PFSK-1 (cell line): ENCODE measurements at regions not wholly inside any gene's neighbourhood (a gene's known extent, or its start where the extent isn't known, plus 50 kb on each side); places are given as distances from the start of the nearest gene placed in this dataset.

Source experiments
- FOXP2 ChIP-seq: optimal IDR thresholded peaks from 2 replicates; pipeline ENCODE3; 2011; ENCODE audit warnings: borderline replicate concordance, control low read depth, inconsistent platforms; ENCODE audit not compliant: insufficient read depth; ENCODE audit errors: extremely low read length, extremely low read depth
- POLR2AphosphoS5 ChIP-seq: IDR thresholded peaks from 2 replicates; pipeline ENCODE4 v1.6.1; 2012; ENCODE audit warnings: low read depth, mild to moderate bottlenecking, control low read depth, low read length, moderate library complexity
- SIN3A ChIP-seq: IDR thresholded peaks from 2 replicates; pipeline ENCODE4 v1.6.1; 2012; ENCODE audit warnings: mild to moderate bottlenecking, low read length, moderate library complexity, borderline replicate concordance; ENCODE audit not compliant: insufficient read depth
- TAF1 ChIP-seq: IDR thresholded peaks from 2 replicates; pipeline ENCODE4 v1.6.1; 2012; ENCODE audit warnings: low read length, control low read depth, borderline replicate concordance; ENCODE audit not compliant: insufficient read depth
- TF ChIP-seq, protein P1 (sequence below), 2 experiments: IDR thresholded peaks; 2 replicates each; pipeline versions ENCODE4 v1.6.1 to v1.8.0; 2011 to 2012; ENCODE audit warnings: low read depth in 2 of 2, low read length in 2 of 2, control low read depth in 1 of 2, inconsistent platforms in 1 of 2, mild to moderate bottlenecking in 1 of 2, moderate library complexity in 1 of 2; ENCODE audit not compliant: insufficient read depth in 1 of 2

DNA sequence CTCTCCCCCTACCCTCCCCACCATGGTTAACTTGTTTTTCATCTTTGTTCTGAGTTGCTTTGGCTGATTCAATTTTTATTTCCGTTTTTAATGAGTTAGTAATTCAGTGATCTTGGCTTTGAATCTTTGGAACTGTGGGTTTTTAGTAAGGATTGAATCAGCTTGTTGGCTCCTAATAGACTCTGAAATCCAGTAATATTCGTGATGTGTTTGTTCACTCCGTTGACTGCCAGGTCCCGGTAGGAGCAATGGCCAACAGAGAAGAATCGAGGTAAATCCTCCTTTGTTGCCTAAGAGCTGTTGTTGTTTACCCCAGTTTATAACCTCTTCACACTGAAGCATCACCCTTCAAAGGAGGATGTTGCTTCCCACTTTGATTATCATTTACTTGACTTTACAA is 92.7 kb downstream of the PCSK1 start:
- TF ChIP-seq, protein P1, sequence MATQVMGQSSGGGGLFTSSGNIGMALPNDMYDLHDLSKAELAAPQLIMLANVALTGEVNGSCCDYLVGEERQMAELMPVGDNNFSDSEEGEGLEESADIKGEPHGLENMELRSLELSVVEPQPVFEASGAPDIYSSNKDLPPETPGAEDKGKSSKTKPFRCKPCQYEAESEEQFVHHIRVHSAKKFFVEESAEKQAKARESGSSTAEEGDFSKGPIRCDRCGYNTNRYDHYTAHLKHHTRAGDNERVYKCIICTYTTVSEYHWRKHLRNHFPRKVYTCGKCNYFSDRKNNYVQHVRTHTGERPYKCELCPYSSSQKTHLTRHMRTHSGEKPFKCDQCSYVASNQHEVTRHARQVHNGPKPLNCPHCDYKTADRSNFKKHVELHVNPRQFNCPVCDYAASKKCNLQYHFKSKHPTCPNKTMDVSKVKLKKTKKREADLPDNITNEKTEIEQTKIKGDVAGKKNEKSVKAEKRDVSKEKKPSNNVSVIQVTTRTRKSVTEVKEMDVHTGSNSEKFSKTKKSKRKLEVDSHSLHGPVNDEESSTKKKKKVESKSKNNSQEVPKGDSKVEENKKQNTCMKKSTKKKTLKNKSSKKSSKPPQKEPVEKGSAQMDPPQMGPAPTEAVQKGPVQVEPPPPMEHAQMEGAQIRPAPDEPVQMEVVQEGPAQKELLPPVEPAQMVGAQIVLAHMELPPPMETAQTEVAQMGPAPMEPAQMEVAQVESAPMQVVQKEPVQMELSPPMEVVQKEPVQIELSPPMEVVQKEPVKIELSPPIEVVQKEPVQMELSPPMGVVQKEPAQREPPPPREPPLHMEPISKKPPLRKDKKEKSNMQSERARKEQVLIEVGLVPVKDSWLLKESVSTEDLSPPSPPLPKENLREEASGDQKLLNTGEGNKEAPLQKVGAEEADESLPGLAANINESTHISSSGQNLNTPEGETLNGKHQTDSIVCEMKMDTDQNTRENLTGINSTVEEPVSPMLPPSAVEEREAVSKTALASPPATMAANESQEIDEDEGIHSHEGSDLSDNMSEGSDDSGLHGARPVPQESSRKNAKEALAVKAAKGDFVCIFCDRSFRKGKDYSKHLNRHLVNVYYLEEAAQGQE (IDR thresholded peaks at IDR 0.05; ENCODE audit: insufficient read depth in 1 of 2, low read depth in 2 of 2, low read length in 2 of 2) = no peak
- TF ChIP-seq TAF1 (no peak), FOXP2 (no peak), POLR2AphosphoS5 (no peak), SIN3A (no peak)

DNA sequence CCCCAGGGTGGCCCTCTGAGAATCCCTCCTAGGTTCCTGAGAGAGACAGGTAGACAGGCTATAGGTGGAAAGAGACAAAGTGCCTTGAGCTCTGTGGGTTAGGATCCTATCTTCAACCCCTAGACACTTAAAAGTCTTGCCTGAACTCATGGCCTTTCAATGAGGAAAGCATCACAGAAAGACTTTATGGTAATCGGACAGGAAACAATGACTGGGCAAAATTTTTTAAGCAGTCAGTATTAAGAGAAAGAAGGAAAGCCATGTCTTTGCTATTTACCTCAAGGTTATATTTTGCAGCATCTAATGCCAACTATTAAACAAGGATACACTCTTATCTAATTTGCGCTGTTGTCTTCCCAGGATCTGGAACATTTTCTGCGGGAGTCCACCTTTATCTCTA is 93.2 kb downstream of the PCSK1 start:
- TF ChIP-seq, protein P1 (IDR thresholded peaks at IDR 0.05; ENCODE audit: insufficient read depth in 1 of 2, low read depth in 2 of 2, low read length in 2 of 2) = no peak
- TF ChIP-seq TAF1 = no peak
- TF ChIP-seq FOXP2 = no peak
- no peak for TF ChIP-seq POLR2AphosphoS5
- no peak for TF ChIP-seq SIN3A

DNA sequence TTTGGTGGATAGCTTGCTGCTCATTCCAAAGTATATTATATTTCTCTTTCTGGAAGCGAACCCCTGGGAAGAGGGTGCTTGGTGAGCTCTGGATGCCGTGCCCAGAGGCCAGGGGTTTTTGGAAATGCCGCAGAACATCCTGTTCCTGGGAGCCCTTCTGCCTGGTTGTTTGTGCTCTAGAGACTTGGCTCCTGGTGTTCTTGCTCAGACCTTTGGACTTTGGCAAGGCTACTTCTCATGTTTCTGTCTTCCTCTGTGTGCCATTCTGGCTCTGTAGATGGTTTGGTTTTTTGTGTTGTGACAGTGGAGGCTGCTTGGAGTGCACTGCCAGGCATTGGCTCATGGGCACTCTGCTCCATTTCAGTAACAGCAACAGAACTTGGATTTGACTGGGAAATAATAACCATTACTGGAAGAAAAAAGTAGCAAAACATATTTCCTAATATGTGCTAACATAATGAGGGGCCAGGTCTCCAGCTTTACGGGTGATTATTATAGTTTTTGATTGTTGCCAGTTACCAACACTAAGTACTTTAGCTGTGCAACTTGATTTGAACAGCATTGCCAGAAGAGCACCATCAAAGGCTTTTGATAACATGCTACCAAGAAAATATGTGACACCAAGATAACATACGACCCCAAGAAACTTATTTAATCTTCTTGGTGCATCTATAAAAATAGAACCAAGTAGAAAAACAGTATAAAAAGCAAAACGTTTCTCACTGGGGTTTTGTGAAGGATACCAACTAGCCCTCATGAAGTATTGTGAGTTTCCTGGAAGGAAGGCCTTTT is 94.2 kb downstream of the PCSK1 start:
- TF ChIP-seq, protein P1 (IDR thresholded peaks at IDR 0.05; ENCODE audit: insufficient read depth in 1 of 2, low read depth in 2 of 2, low read length in 2 of 2) = no peak
- TF ChIP-seq TAF1 (no peak), FOXP2 (no peak), SIN3A (no peak), POLR2AphosphoS5 (no peak)

GRCh38 chr5:96338091-96338490 is 95.0 kb downstream of the PCSK1 start:
- no peak for TF ChIP-seq TAF1
- TF ChIP-seq SIN3A = no peak
- TF ChIP-seq POLR2AphosphoS5 = no peak
- TF ChIP-seq, protein P1 (IDR thresholded peaks at IDR 0.05; ENCODE audit: insufficient read depth in 1 of 2, low read depth in 2 of 2, low read length in 2 of 2) = no peak
- no peak for TF ChIP-seq FOXP2
